Bronchial epithelial cell (primary cell): ENCODE measurements at regions not wholly inside any gene's neighbourhood (a gene's known extent, or its start where the extent isn't known, plus 50 kb on each side); places are given as distances from the start of the nearest gene placed in this dataset.
A peak's percentile ranks its signal among the peaks of the same experiment; 100 is the strongest.

Experiments used
- DNase-seq: peaks from one replicate; pipeline ENCODE4 v3.0.0-alpha.2; 2010; ENCODE audit warnings: low read depth
- FAIRE-seq: peaks from 2 replicates; lab custom pipeline; 2011; peaks lifted over from hg19 to GRCh38; lab: Jason Lieb, UNC
- H3K27me3 ChIP-seq: 2 replicates; pipeline ENCODE4 v1.5.1; 2011; ENCODE audit warnings: low read length; ENCODE audit not compliant: control insufficient read depth, insufficient read depth
- H3K36me3 ChIP-seq: 2 replicates; pipeline ENCODE4 v1.5.1; 2011; ENCODE audit warnings: low read length; ENCODE audit not compliant: control insufficient read depth, insufficient read depth
- H3K4me3 ChIP-seq: 2 replicates; pipeline ENCODE4 v1.5.1; 2011; ENCODE audit warnings: mild to moderate bottlenecking, low read depth, low read length, control low read depth
- TF ChIP-seq, protein P1 (sequence below): IDR thresholded peaks from 2 replicates; pipeline ENCODE4 v1.5.1; 2011; ENCODE audit warnings: mild to moderate bottlenecking, moderate library complexity, low read length, control low read depth, inconsistent platforms; ENCODE audit not compliant: insufficient read depth, severe bottlenecking

DNA sequence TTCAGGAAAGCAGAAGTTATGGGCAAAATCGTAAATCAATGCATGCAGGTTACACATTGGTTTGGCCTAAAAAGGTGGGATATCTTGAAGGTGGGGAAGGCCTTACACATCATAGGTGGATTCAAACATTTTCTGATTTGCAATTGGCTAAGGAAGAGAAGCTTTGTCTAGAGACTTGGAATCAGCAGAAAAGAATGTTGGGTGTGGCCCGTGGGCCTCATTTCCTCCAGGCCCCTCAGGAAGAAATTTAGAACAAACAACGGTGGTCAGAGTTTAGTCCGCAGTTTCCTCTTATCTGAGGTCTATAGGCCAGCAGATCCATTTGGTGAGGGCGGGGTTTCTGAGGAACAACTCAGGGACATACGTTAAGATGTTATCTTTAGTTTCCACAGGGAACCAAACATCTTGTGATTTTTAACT, 50.9 kb upstream of the AFF3 start:
- TF ChIP-seq, protein P1, sequence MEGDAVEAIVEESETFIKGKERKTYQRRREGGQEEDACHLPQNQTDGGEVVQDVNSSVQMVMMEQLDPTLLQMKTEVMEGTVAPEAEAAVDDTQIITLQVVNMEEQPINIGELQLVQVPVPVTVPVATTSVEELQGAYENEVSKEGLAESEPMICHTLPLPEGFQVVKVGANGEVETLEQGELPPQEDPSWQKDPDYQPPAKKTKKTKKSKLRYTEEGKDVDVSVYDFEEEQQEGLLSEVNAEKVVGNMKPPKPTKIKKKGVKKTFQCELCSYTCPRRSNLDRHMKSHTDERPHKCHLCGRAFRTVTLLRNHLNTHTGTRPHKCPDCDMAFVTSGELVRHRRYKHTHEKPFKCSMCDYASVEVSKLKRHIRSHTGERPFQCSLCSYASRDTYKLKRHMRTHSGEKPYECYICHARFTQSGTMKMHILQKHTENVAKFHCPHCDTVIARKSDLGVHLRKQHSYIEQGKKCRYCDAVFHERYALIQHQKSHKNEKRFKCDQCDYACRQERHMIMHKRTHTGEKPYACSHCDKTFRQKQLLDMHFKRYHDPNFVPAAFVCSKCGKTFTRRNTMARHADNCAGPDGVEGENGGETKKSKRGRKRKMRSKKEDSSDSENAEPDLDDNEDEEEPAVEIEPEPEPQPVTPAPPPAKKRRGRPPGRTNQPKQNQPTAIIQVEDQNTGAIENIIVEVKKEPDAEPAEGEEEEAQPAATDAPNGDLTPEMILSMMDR: no peak
- FAIRE-seq (no peak), DNase-seq (no peak)
- no peaks in the 10 kb centered on the region for H3K27me3 ChIP-seq
- no peak overlapping the region for H3K4me3 ChIP-seq
- H3K36me3 ChIP-seq: no peaks in the 10 kb centered on the region

DNA sequence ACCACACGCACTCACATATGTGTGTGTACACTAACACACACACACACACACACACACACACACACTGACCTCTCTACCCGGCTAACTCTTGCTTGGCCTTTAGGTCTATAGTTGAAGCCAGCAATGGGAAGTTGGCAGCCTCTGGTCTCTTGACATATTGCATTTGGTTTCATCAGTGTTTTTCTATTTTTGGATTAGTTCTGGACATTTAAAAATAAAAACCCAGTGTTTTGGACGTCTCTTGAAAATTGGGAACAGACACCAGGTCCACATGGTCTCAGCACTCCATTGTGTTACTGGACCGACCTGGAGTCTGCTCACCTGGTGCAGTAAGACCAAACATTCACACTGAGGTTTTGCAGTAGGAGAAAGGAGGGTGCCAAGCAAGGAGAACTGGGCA, 50.4 kb upstream of the AFF3 start:
- Histone ChIP-seq H3K27me3 (no peaks in the 10 kb centered on the region), H3K36me3 (no peaks in the 10 kb centered on the region), H3K4me3 (no peak overlapping the region)
- DNase-seq (no peak), FAIRE-seq (peak; percentile 28)
- TF ChIP-seq, protein P1: no peak

DNA sequence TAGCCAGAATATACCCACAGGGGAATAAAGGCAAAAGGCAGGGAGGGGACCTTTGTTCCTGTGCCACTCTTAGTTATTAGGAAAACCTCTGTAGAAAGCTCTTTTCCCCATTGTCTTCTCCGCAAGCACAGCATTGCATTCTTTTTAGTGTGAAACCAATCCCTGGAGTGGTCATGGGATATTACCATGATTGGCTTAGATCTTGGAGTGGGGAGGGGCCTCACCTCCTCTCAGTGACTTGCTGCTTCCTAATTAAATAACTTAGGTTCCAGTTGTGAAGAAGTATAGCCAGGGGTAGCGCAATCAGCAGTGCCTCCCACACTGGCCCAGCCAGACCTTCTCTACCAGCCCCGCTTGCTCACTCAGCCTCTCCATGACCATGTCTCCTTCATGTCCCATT, 49.9 kb upstream of the AFF3 start:
- Histone ChIP-seq H3K36me3 (no peaks in the 10 kb centered on the region), H3K4me3 (no peak overlapping the region), H3K27me3 (no peaks in the 10 kb centered on the region)
- FAIRE-seq (no peak), DNase-seq (no peak)
- TF ChIP-seq, protein P1: no peak
